Panc1 (cell line): ENCODE measurements at regions not wholly inside any gene's neighbourhood (a gene's known extent, or its start where the extent isn't known, plus 50 kb on each side); places are given as distances from the start of the nearest gene placed in this dataset.

Experiments used
- ATAC-seq: fragments of 200-7000 bp; cut with Tn5 transposase; 2 replicates; pipeline ENCODE4 v1.9.1; 2020; ENCODE audit warnings: mild to moderate bottlenecking, moderate library complexity
- BruUV-seq: library from RNA; stranded (reverse); fragments of 400-500 nt; replicated peaks from 2 replicates; lab custom pipeline; 2021; lab: Mats Ljungman, UMichigan
- CTCF ChIA-PET: fragments of 300-600 bp; sonication (Branson Sonifier 250); formaldehyde crosslinking; loops from one replicate; lab custom pipeline; 2022; ENCODE audit warnings: antibody characterized with exemption; lab: Charles Lee
- POLR2A ChIA-PET: fragments of 300-600 bp; sonication (Branson Sonifier 250); formaldehyde crosslinking; loops from one replicate; lab custom pipeline; 2022; ENCODE audit warnings: antibody characterized with exemption; lab: Charles Lee
- DNase-seq: peaks from one replicate; pipeline ENCODE4 v3.0.0-alpha.2; 2010; ENCODE audit warnings: low read depth, low spot score
- H3K27ac ChIP-seq: 2 replicates; pipeline ENCODE4 v1.5.1; 2011; ENCODE audit warnings: mild to moderate bottlenecking, low read length, inconsistent platforms
- H3K27me3 ChIP-seq: fragments of 200-500 bp; sonication (Bioruptor generic); 2 replicates; pipeline ENCODE4 v1.6.0; 2014; ENCODE audit warnings: low read length, inconsistent platforms; ENCODE audit not compliant: control insufficient read depth, insufficient read depth
- H3K36me3 ChIP-seq: fragments of 200-500 bp; sonication (Bioruptor generic); 2 replicates; pipeline ENCODE4 v1.5.1; 2014; ENCODE audit warnings: inconsistent platforms, mild to moderate bottlenecking, low read length, moderate library complexity; ENCODE audit not compliant: control insufficient read depth, insufficient read depth
- H3K4me1 ChIP-seq: 2 replicates; pipeline ENCODE4 v1.5.1; 2011; ENCODE audit warnings: inconsistent platforms, mild to moderate bottlenecking, low read length, moderate library complexity; ENCODE audit not compliant: control insufficient read depth, insufficient read depth
- H3K4me3 ChIP-seq, 2 experiments: 2 replicates each; pipeline ENCODE4 v1.5.1; 2011 to 2012; ENCODE audit warnings: low read depth in 2 of 2, low read length in 2 of 2, mild to moderate bottlenecking in 2 of 2, inconsistent platforms in 1 of 2, moderate library complexity in 1 of 2
- H3K9me3 ChIP-seq: fragments of 200-500 bp; sonication (Bioruptor generic); 2 replicates; pipeline ENCODE4 v1.5.1; 2014; ENCODE audit warnings: low read depth, mild to moderate bottlenecking, inconsistent platforms, low read length, moderate library complexity; ENCODE audit not compliant: control insufficient read depth, insufficient read depth
- CTCF ChIP-seq: fragments of 450-650 bp; IDR thresholded peaks from 2 replicates; pipeline ENCODE4 v1.5.1; 2017; ENCODE audit warnings: mild to moderate bottlenecking
- POLR2AphosphoS5 ChIP-seq: IDR thresholded peaks from 2 replicates; pipeline ENCODE4 v1.6.1; 2012; ENCODE audit warnings: mild to moderate bottlenecking, low read depth, low read length, moderate library complexity
- SIN3A ChIP-seq: IDR thresholded peaks from 2 replicates; pipeline ENCODE4 v1.6.1; 2012; ENCODE audit warnings: low read depth, mild to moderate bottlenecking, low read length, moderate library complexity, borderline replicate concordance; ENCODE audit not compliant: insufficient read depth
- TCF7L2 ChIP-seq: IDR thresholded peaks from 2 replicates; pipeline ENCODE4 v1.6.1; 2011; ENCODE audit warnings: mild to moderate bottlenecking, low read depth, low read length, inconsistent platforms
- in situ Hi-C: cut with HindIII; loops from 2 replicates; pipeline ENCODE4 v1.10.0; 2016; ENCODE audit warnings: low sequenced_read_pairs, low pct_unique_long_range_greater_than_20kb
- intact Hi-C: fragments of 100-400 bp; cut with micrococcal nuclease; formaldehyde crosslinking; loops from one replicate; pipeline ENCODE4 v1.10.0; 2022; ENCODE audit not compliant: unreplicated experiment
- TF ChIP-seq, protein P1 (sequence below), 2 experiments: IDR thresholded peaks; 2 replicates each; pipeline ENCODE4 v1.6.1; 2011 to 2012; ENCODE audit warnings: low read depth in 2 of 2, control low read depth in 1 of 2, low read length in 1 of 2, mild to moderate bottlenecking in 1 of 2, moderate library complexity in 1 of 2; ENCODE audit not compliant: insufficient read depth in 1 of 2

DNA sequence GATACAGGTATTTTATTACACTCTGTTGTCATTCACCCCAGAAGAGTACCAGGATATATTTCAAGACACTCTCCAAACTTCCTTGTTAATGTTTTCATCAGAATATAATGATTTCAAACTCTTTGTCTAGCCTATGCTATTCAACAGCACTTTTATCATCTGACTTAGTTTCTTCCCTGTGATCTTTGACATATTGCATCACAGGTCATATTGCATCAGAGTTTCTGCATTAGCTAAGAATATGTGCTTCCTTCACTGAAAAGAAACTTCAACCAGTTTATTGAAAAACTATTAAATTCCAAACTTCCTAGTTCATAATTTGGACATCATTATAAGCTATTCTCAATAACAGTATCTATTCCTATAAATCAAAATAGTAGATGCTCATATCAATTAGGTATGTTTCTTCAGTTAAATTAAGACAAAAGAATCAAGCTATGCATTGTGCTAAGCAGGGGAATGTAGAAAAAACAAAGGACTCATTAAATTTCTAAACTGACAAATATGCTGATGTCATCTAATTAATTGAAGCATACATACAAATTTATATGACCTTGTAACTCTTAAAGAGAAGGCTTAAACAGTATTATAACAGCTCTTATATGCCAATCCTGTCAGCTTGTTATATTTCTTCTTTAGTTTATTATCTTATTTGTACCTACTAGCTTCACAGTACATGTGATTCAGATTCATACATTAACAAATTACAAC is 361.8 kb upstream of the LUZP2 start:
- intact Hi-C loops (no loop called here), in situ Hi-C loops (no loop called here)
- H3K36me3 ChIP-seq, result no peaks in the 10 kb centered on the region
- ATAC-seq (no peak), DNase-seq (no peak)
- no peaks in the 10 kb centered on the region for H3K4me1 ChIP-seq
- CTCF ChIA-PET, result no interaction called here
- POLR2A ChIA-PET, result no interaction called here
- BruUV-seq, result no TSS peak
- TF ChIP-seq, protein P1, sequence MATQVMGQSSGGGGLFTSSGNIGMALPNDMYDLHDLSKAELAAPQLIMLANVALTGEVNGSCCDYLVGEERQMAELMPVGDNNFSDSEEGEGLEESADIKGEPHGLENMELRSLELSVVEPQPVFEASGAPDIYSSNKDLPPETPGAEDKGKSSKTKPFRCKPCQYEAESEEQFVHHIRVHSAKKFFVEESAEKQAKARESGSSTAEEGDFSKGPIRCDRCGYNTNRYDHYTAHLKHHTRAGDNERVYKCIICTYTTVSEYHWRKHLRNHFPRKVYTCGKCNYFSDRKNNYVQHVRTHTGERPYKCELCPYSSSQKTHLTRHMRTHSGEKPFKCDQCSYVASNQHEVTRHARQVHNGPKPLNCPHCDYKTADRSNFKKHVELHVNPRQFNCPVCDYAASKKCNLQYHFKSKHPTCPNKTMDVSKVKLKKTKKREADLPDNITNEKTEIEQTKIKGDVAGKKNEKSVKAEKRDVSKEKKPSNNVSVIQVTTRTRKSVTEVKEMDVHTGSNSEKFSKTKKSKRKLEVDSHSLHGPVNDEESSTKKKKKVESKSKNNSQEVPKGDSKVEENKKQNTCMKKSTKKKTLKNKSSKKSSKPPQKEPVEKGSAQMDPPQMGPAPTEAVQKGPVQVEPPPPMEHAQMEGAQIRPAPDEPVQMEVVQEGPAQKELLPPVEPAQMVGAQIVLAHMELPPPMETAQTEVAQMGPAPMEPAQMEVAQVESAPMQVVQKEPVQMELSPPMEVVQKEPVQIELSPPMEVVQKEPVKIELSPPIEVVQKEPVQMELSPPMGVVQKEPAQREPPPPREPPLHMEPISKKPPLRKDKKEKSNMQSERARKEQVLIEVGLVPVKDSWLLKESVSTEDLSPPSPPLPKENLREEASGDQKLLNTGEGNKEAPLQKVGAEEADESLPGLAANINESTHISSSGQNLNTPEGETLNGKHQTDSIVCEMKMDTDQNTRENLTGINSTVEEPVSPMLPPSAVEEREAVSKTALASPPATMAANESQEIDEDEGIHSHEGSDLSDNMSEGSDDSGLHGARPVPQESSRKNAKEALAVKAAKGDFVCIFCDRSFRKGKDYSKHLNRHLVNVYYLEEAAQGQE (IDR thresholded peaks at IDR 0.05; ENCODE audit: insufficient read depth in 1 of 2, low read depth in 2 of 2, low read length in 1 of 2), result no peak
- TF ChIP-seq CTCF (no peak), SIN3A (no peak), POLR2AphosphoS5 (no peak), TCF7L2 (no peak)
- H3K9me3 ChIP-seq, result no peaks in the 10 kb centered on the region
- H3K27ac ChIP-seq, result no peak overlapping the region
- H3K27me3 ChIP-seq, result no peaks in the 10 kb centered on the region
- no peak overlapping the region for H3K4me3 ChIP-seq

DNA sequence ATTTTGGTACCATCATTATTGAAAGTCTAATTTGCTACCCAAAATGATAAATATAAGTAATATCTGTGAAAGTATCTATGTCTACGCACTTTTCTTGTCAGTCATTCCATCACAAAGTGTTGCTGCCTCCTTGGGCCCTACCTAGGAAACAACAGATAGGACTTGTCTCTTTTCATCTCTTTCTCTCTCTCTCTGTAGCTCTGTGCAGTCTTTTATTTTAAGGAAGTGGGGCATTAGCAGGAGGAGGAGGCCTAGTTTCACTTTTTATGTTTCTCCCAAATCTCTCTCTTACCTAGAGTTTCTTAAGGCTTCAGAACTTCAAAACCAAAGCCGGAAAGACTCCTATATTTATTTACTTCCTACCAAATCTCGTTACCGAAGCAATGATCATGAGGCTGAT is 354.8 kb upstream of the LUZP2 start:
- ChIA-PET CTCF (no interaction called here), POLR2A (no interaction called here)
- intact Hi-C loops (no loop called here), in situ Hi-C loops (no loop called here)
- BruUV-seq, result no TSS peak
- Histone ChIP-seq H3K4me1 (no peaks in the 10 kb centered on the region), H3K36me3 (no peaks in the 10 kb centered on the region), H3K27me3 (no peaks in the 10 kb centered on the region), H3K9me3 (no peaks in the 10 kb centered on the region), H3K27ac (no peak overlapping the region), H3K4me3 (no peak overlapping the region)
- DNase-seq (no peak), ATAC-seq (no peak)
- TF ChIP-seq POLR2AphosphoS5 (no peak), CTCF (no peak), SIN3A (no peak), TCF7L2 (no peak)
- TF ChIP-seq, protein P1 (IDR thresholded peaks at IDR 0.05; ENCODE audit: insufficient read depth in 1 of 2, low read depth in 2 of 2, low read length in 1 of 2), result no peak
